ENCODE measurements at regions not wholly inside any gene's neighbourhood (a gene's known extent, or its start where the extent isn't known, plus 50 kb on each side); places are given as distances from the start of the nearest gene placed in this dataset.

DNA sequence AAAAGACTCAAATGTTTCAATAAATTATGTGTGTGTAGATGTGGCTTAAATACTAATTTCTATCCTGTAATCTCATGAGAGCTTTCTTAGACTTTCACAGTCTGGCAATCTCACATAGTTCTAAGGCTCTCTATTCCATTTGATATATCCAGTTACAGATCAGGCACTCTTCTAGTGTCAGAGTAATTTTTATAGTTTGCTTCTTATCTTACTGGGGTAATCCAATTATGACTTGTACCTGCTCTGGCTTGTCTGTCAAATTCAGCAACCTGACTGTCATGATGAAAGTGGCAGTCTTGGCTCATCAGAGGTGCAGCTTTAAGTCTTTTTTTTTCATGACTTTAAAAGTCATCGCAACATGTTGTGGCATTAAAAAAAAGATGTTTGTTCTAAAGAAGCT, 513.2 kb upstream of the MAN1A1 start:
- Histone ChIP-seq H3K27me3 (ENCODE audit: insufficient read depth) (no peaks in the 10 kb centered on the region), H3F3A (replicated peaks; ENCODE audit: low read depth) (no peaks in the 10 kb centered on the region), H3K4me3 (no peak overlapping the region), H3K36me3 (ENCODE audit: insufficient read depth) (no peaks in the 10 kb centered on the region), H4K20me1 (replicated peaks; ENCODE audit: insufficient read depth) (no peaks in the 10 kb centered on the region), H3K9me2 (ENCODE audit: insufficient read depth) (peaks cover 5% of the 10 kb centered on the region), H3K4me1 (ENCODE audit: insufficient read depth) (peaks cover 26% of the 10 kb centered on the region), H3K27ac (ENCODE audit: low read depth) (no peak overlapping the region), H2AFZ (no peak overlapping the region), H3K79me2 (replicated peaks; ENCODE audit: insufficient read depth) (no peaks in the 10 kb centered on the region), H3K4me2 (no peak overlapping the region)
- TF ChIP-seq EZH2 (IDR thresholded peaks at IDR 0.05; ENCODE audit: low read depth, unreplicated experiment) (no peak), JUNB (IDR thresholded peaks at IDR 0.05; ENCODE audit: unreplicated experiment) (no peak), ZNF114 (CRISPR knock-in tag; IDR thresholded peaks at IDR 0.05) (no peak), STAT1 (IDR thresholded peaks at IDR 0.05; ENCODE audit: unreplicated experiment) (no peak), POLR2AphosphoS5 (IDR thresholded peaks at IDR 0.05; ENCODE audit: low read depth) (no peak)
- TF ChIP-seq, protein P1, sequence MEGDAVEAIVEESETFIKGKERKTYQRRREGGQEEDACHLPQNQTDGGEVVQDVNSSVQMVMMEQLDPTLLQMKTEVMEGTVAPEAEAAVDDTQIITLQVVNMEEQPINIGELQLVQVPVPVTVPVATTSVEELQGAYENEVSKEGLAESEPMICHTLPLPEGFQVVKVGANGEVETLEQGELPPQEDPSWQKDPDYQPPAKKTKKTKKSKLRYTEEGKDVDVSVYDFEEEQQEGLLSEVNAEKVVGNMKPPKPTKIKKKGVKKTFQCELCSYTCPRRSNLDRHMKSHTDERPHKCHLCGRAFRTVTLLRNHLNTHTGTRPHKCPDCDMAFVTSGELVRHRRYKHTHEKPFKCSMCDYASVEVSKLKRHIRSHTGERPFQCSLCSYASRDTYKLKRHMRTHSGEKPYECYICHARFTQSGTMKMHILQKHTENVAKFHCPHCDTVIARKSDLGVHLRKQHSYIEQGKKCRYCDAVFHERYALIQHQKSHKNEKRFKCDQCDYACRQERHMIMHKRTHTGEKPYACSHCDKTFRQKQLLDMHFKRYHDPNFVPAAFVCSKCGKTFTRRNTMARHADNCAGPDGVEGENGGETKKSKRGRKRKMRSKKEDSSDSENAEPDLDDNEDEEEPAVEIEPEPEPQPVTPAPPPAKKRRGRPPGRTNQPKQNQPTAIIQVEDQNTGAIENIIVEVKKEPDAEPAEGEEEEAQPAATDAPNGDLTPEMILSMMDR (conservative IDR thresholded peaks at IDR 0.05; ENCODE audit: low read depth in 2 of 2), result no peak
- TF ChIP-seq, protein P2, sequence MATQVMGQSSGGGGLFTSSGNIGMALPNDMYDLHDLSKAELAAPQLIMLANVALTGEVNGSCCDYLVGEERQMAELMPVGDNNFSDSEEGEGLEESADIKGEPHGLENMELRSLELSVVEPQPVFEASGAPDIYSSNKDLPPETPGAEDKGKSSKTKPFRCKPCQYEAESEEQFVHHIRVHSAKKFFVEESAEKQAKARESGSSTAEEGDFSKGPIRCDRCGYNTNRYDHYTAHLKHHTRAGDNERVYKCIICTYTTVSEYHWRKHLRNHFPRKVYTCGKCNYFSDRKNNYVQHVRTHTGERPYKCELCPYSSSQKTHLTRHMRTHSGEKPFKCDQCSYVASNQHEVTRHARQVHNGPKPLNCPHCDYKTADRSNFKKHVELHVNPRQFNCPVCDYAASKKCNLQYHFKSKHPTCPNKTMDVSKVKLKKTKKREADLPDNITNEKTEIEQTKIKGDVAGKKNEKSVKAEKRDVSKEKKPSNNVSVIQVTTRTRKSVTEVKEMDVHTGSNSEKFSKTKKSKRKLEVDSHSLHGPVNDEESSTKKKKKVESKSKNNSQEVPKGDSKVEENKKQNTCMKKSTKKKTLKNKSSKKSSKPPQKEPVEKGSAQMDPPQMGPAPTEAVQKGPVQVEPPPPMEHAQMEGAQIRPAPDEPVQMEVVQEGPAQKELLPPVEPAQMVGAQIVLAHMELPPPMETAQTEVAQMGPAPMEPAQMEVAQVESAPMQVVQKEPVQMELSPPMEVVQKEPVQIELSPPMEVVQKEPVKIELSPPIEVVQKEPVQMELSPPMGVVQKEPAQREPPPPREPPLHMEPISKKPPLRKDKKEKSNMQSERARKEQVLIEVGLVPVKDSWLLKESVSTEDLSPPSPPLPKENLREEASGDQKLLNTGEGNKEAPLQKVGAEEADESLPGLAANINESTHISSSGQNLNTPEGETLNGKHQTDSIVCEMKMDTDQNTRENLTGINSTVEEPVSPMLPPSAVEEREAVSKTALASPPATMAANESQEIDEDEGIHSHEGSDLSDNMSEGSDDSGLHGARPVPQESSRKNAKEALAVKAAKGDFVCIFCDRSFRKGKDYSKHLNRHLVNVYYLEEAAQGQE (IDR thresholded peaks at IDR 0.05; ENCODE audit: unreplicated experiment), result no peak
- TF ChIP-seq, protein P3, sequence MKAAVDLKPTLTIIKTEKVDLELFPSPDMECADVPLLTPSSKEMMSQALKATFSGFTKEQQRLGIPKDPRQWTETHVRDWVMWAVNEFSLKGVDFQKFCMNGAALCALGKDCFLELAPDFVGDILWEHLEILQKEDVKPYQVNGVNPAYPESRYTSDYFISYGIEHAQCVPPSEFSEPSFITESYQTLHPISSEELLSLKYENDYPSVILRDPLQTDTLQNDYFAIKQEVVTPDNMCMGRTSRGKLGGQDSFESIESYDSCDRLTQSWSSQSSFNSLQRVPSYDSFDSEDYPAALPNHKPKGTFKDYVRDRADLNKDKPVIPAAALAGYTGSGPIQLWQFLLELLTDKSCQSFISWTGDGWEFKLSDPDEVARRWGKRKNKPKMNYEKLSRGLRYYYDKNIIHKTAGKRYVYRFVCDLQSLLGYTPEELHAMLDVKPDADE (IDR thresholded peaks at IDR 0.05), result no peak
- TF ChIP-seq, protein P4, sequence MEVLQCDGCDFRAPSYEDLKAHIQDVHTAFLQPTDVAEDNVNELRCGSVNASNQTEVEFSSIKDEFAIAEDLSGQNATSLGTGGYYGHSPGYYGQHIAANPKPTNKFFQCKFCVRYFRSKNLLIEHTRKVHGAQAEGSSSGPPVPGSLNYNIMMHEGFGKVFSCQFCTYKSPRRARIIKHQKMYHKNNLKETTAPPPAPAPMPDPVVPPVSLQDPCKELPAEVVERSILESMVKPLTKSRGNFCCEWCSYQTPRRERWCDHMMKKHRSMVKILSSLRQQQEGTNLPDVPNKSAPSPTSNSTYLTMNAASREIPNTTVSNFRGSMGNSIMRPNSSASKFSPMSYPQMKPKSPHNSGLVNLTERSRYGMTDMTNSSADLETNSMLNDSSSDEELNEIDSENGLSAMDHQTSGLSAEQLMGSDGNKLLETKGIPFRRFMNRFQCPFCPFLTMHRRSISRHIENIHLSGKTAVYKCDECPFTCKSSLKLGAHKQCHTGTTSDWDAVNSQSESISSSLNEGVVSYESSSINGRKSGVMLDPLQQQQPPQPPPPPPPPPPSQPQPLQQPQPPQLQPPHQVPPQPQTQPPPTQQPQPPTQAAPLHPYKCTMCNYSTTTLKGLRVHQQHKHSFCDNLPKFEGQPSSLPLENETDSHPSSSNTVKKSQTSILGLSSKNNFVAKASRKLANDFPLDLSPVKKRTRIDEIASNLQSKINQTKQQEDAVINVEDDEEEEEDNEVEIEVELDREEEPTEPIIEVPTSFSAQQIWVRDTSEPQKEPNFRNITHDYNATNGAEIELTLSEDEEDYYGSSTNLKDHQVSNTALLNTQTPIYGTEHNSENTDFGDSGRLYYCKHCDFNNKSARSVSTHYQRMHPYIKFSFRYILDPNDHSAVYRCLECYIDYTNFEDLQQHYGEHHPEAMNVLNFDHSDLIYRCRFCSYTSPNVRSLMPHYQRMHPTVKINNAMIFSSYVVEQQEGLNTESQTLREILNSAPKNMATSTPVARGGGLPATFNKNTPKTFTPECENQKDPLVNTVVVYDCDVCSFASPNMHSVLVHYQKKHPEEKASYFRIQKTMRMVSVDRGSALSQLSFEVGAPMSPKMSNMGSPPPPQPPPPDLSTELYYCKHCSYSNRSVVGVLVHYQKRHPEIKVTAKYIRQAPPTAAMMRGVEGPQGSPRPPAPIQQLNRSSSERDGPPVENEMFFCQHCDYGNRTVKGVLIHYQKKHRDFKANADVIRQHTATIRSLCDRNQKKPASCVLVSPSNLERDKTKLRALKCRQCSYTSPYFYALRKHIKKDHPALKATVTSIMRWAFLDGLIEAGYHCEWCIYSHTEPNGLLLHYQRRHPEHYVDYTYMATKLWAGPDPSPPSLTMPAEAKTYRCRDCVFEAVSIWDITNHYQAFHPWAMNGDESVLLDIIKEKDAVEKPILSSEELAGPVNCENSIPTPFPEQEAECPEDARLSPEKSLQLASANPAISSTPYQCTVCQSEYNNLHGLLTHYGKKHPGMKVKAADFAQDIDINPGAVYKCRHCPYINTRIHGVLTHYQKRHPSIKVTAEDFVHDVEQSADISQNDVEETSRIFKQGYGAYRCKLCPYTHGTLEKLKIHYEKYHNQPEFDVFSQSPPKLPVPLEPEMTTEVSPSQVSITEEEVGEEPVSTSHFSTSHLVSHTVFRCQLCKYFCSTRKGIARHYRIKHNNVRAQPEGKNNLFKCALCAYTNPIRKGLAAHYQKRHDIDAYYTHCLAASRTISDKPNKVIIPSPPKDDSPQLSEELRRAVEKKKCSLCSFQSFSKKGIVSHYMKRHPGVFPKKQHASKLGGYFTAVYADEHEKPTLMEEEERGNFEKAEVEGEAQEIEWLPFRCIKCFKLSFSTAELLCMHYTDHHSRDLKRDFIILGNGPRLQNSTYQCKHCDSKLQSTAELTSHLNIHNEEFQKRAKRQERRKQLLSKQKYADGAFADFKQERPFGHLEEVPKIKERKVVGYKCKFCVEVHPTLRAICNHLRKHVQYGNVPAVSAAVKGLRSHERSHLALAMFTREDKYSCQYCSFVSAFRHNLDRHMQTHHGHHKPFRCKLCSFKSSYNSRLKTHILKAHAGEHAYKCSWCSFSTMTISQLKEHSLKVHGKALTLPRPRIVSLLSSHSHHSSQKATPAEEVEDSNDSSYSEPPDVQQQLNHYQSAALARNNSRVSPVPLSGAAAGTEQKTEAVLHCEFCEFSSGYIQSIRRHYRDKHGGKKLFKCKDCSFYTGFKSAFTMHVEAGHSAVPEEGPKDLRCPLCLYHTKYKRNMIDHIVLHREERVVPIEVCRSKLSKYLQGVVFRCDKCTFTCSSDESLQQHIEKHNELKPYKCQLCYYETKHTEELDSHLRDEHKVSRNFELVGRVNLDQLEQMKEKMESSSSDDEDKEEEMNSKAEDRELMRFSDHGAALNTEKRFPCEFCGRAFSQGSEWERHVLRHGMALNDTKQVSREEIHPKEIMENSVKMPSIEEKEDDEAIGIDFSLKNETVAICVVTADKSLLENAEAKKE (CRISPR knock-in tag; IDR thresholded peaks at IDR 0.05), result no peak
- DNase-seq (ENCODE audit: low spot score), result no peak
- Mint-ChIP-seq H3K36me3 (ENCODE audit: low read depth) (no peaks in the 10 kb centered on the region), H3K4me3 (no peak overlapping the region), H3K27me3 (ENCODE audit: insufficient read depth, low read depth, poor library complexity) (no peaks in the 10 kb centered on the region), H3K27ac (no peak overlapping the region), H3K9me3 (peaks cover 3% of the 10 kb centered on the region; the same call in 1 of the 3 replicates), H3K4me1 (peaks cover 22% of the 10 kb centered on the region)
- ATAC-seq, result no peak
